Mucosa of rectum (tissue), 2 donors: ENCODE measurements at regions not wholly inside any gene's neighbourhood (a gene's known extent, or its start where the extent isn't known, plus 50 kb on each side); places are given as distances from the start of the nearest gene placed in this dataset.

ENCODE experiments used
- H3K27ac ChIP-seq, 2 donors: one replicate each; pipeline ENCODE4 v1.7.0; 2013; ENCODE audit warnings: inconsistent platforms in 2 of 2, low read depth in 2 of 2, low read length in 2 of 2
- H3K27me3 ChIP-seq, 2 donors: one replicate each; pipeline ENCODE4 v1.7.0; 2013; ENCODE audit warnings: low read length in 2 of 2; ENCODE audit not compliant: control insufficient read depth in 2 of 2, insufficient read depth in 2 of 2
- H3K36me3 ChIP-seq, 2 donors: one replicate each; pipeline ENCODE4 v1.7.0; 2013; ENCODE audit warnings: low read length in 2 of 2; ENCODE audit not compliant: control insufficient read depth in 2 of 2, insufficient read depth in 2 of 2
- H3K4me1 ChIP-seq, 2 donors: one replicate each; pipeline ENCODE4 v1.7.0; 2013; ENCODE audit warnings: low read length in 2 of 2, mild to moderate bottlenecking in 1 of 2; ENCODE audit not compliant: control insufficient read depth in 2 of 2, insufficient read depth in 2 of 2
- H3K4me3 ChIP-seq, 2 donors: one replicate each; pipeline ENCODE4 v1.7.0; 2013; ENCODE audit warnings: low read length in 2 of 2
- H3K9ac ChIP-seq, 2 donors: one replicate each; pipeline ENCODE4 v1.7.0; 2013; ENCODE audit warnings: low read length in 2 of 2, low read depth in 1 of 2, mild to moderate bottlenecking in 1 of 2
- H3K9me3 ChIP-seq, 2 donors: one replicate each; pipeline ENCODE4 v1.7.0; 2013; ENCODE audit warnings: low read length in 2 of 2; ENCODE audit not compliant: control insufficient read depth in 2 of 2
- donor health status: healthy.
- donor health status: Normal muscosa, but diverticular disease.

GRCh38 chr1:222042120-222042519 lies 300.2 kb upstream of the DUSP10 start:
- no peaks in the 10 kb centered on the region for H3K9me3 ChIP-seq
- H3K4me1 ChIP-seq = peaks cover 0 to 3% of the 10 kb centered on the region in 2 donors
- H3K36me3 ChIP-seq = no peaks in the 10 kb centered on the region
- no peaks in the 10 kb centered on the region for H3K27me3 ChIP-seq
- no peak overlapping the region for H3K27ac ChIP-seq
- no peak overlapping the region for H3K4me3 ChIP-seq
- H3K9ac ChIP-seq = no peak overlapping the region

GRCh38 chr1:222040955-222041354 lies 299.1 kb upstream of the DUSP10 start:
- H3K9ac ChIP-seq = no peak overlapping the region
- no peak overlapping the region for H3K27ac ChIP-seq
- no peak overlapping the region for H3K4me3 ChIP-seq
- peaks cover 0 to 3% of the 10 kb centered on the region in 2 donors for H3K4me1 ChIP-seq
- no peaks in the 10 kb centered on the region for H3K36me3 ChIP-seq
- H3K9me3 ChIP-seq = no peaks in the 10 kb centered on the region
- no peaks in the 10 kb centered on the region for H3K27me3 ChIP-seq

GRCh38 chr1:222040121-222040805 lies 298.4 kb upstream of the DUSP10 start:
- Histone ChIP-seq H3K27me3 (no peaks in the 10 kb centered on the region), H3K4me1 (peaks cover 0 to 3% of the 10 kb centered on the region in 2 donors), H3K9ac (no peak overlapping the region), H3K36me3 (no peaks in the 10 kb centered on the region), H3K27ac (no peak overlapping the region), H3K9me3 (no peaks in the 10 kb centered on the region), H3K4me3 (no peak overlapping the region)

GRCh38 chr1:222038971-222039370 lies 297.1 kb upstream of the DUSP10 start:
- Histone ChIP-seq H3K36me3 (no peaks in the 10 kb centered on the region), H3K4me1 (peaks cover 0 to 3% of the 10 kb centered on the region in 2 donors), H3K27ac (no peak overlapping the region), H3K9ac (no peak overlapping the region), H3K27me3 (no peaks in the 10 kb centered on the region), H3K9me3 (no peaks in the 10 kb centered on the region), H3K4me3 (no peak overlapping the region)

GRCh38 chr1:222037720-222038119 lies 295.8 kb upstream of the DUSP10 start:
- no peaks in the 10 kb centered on the region for H3K27me3 ChIP-seq

GRCh38 chr1:222034790-222035189 lies 292.9 kb upstream of the DUSP10 start:
- no peaks in the 10 kb centered on the region for H3K27me3 ChIP-seq
- no peaks in the 10 kb centered on the region for H3K36me3 ChIP-seq
- H3K27ac ChIP-seq = no peak overlapping the region
- H3K4me1 ChIP-seq = no peaks in the 10 kb centered on the region
- H3K9ac ChIP-seq = no peak overlapping the region
- no peaks in the 10 kb centered on the region for H3K9me3 ChIP-seq
- no peak overlapping the region for H3K4me3 ChIP-seq

More at GRCh38 chr1:222037720-222038119, 295.8 kb upstream of the DUSP10 start:
- Histone ChIP-seq H3K4me3 (no peak overlapping the region), H3K27ac (no peak overlapping the region), H3K9me3 (no peaks in the 10 kb centered on the region), H3K4me1 (no peaks in the 10 kb centered on the region), H3K36me3 (no peaks in the 10 kb centered on the region), H3K9ac (no peak overlapping the region)

GRCh38 chr1:222033450-222033849 lies 291.6 kb upstream of the DUSP10 start:
- H3K9me3 ChIP-seq = no peaks in the 10 kb centered on the region
- no peak overlapping the region for H3K9ac ChIP-seq
- no peaks in the 10 kb centered on the region for H3K27me3 ChIP-seq
- no peaks in the 10 kb centered on the region for H3K4me1 ChIP-seq
- no peak overlapping the region for H3K27ac ChIP-seq
- no peak overlapping the region for H3K4me3 ChIP-seq
- H3K36me3 ChIP-seq = no peaks in the 10 kb centered on the region

GRCh38 chr1:222031318-222031717 lies 289.4 kb upstream of the DUSP10 start:
- H3K4me3 ChIP-seq = no peak overlapping the region
- no peaks in the 10 kb centered on the region for H3K36me3 ChIP-seq
- no peak overlapping the region for H3K9ac ChIP-seq
- H3K9me3 ChIP-seq = no peaks in the 10 kb centered on the region
- no peak overlapping the region for H3K27ac ChIP-seq
- no peaks in the 10 kb centered on the region for H3K4me1 ChIP-seq
- H3K27me3 ChIP-seq = no peaks in the 10 kb centered on the region

- Histone ChIP-seq H3K9me3 (no peaks in the 10 kb centered on the region), H3K9ac (no peak overlapping the region), H3K27me3 (no peaks in the 10 kb centered on the region), H3K4me1 (no peaks in the 10 kb centered on the region), H3K36me3 (no peaks in the 10 kb centered on the region), H3K27ac (no peak overlapping the region), H3K4me3 (no peak overlapping the region)
These were observed 286.8 kb upstream of the DUSP10 start for GRCh38 chr1:222028676-222029075.

- Histone ChIP-seq H3K4me3 (no peak overlapping the region), H3K27me3 (no peaks in the 10 kb centered on the region), H3K36me3 (no peaks in the 10 kb centered on the region)
These were observed 286.2 kb upstream of the DUSP10 start for GRCh38 chr1:222028116-222028515.

More at GRCh38 chr1:222028116-222028515, 286.2 kb upstream of the DUSP10 start:
- no peak overlapping the region for H3K9ac ChIP-seq
- no peak overlapping the region for H3K27ac ChIP-seq
- H3K4me1 ChIP-seq = no peaks in the 10 kb centered on the region
- H3K9me3 ChIP-seq = no peaks in the 10 kb centered on the region
